Keratinocyte (primary cell): ENCODE measurements at regions not wholly inside any gene's neighbourhood (a gene's known extent, or its start where the extent isn't known, plus 50 kb on each side); places are given as distances from the start of the nearest gene placed in this dataset.

Experiments
- DNase-seq: peaks from one replicate; pipeline ENCODE4 v3.0.0-alpha.2; 2011; ENCODE audit warnings: low read depth, missing footprints, low spot score
- FAIRE-seq: peaks from 2 replicates; lab custom pipeline; 2011; peaks lifted over from hg19 to GRCh38; lab: Jason Lieb, UNC
- H2AFZ ChIP-seq: 2 replicates; pipeline ENCODE4 v1.6.0; 2012; ENCODE audit warnings: low read length, control low read depth, inconsistent platforms; ENCODE audit not compliant: control insufficient read depth
- H3K27ac ChIP-seq: 2 replicates; pipeline ENCODE4 v1.5.1; 2011; ENCODE audit warnings: low read length; ENCODE audit not compliant: control insufficient read depth, insufficient read depth
- H3K27me3 ChIP-seq: 3 replicates; pipeline ENCODE4 v1.6.0; 2011; ENCODE audit warnings: low read length; ENCODE audit not compliant: control insufficient read depth, insufficient read depth; ENCODE audit errors: extremely low read depth
- H3K36me3 ChIP-seq, 2 experiments: 2 replicates in 1 of 2; 3 replicates in 1 of 2; pipeline ENCODE4 v1.5.1; 2011; ENCODE audit warnings: low read length in 2 of 2, mild to moderate bottlenecking in 1 of 2; ENCODE audit not compliant: control insufficient read depth in 2 of 2, insufficient read depth in 2 of 2; ENCODE audit errors: extremely low read depth in 1 of 2
- H3K4me1 ChIP-seq: 3 replicates; pipeline ENCODE4 v1.5.1; 2011; ENCODE audit warnings: low read length; ENCODE audit not compliant: control insufficient read depth, insufficient read depth; ENCODE audit errors: extremely low read depth
- H3K4me2 ChIP-seq: 3 replicates; pipeline ENCODE4 v1.6.0; 2011; ENCODE audit warnings: low read depth, low read length; ENCODE audit not compliant: control insufficient read depth, insufficient read depth; ENCODE audit errors: extremely low read depth
- H3K4me3 ChIP-seq, 3 experiments: fragments of 200-600 bp in 1 of 3; sonication (generic) in 1 of 3; 2 replicates in 2 of 3; 3 replicates in 1 of 3; pipeline ENCODE4 v1.5.1; 2011 to 2016; ENCODE audit warnings: low read length in 3 of 3, mild to moderate bottlenecking in 3 of 3, control low read depth in 2 of 3, inconsistent platforms in 1 of 3, low read depth in 1 of 3, mixed read lengths in 1 of 3, mixed run types in 1 of 3, moderate library complexity in 1 of 3; ENCODE audit not compliant: control insufficient read depth in 2 of 3, insufficient read depth in 2 of 3; ENCODE audit errors: extremely low read depth in 1 of 3
- H3K79me2 ChIP-seq: 2 replicates; pipeline ENCODE4 v1.6.0; 2012; ENCODE audit warnings: low read length; ENCODE audit not compliant: control insufficient read depth, insufficient read depth
- H3K9ac ChIP-seq: 3 replicates; pipeline ENCODE4 v1.6.0; 2011; ENCODE audit warnings: low read length; ENCODE audit not compliant: control insufficient read depth, insufficient read depth; ENCODE audit errors: extremely low read depth
- H3K9me1 ChIP-seq: 3 replicates; pipeline ENCODE4 v1.6.0; 2011; ENCODE audit warnings: low read length; ENCODE audit not compliant: control insufficient read depth, insufficient read depth; ENCODE audit errors: extremely low read depth
- H3K9me3 ChIP-seq: 2 replicates; pipeline ENCODE4 v1.5.1; 2012; ENCODE audit warnings: low read depth, low read length; ENCODE audit not compliant: control insufficient read depth
- H4K20me1 ChIP-seq: 3 replicates; pipeline ENCODE4 v1.6.0; 2011; ENCODE audit warnings: low read length; ENCODE audit not compliant: control insufficient read depth, insufficient read depth; ENCODE audit errors: extremely low read depth
- EZH2 ChIP-seq: IDR thresholded peaks from one replicate; pipeline ENCODE4 v1.6.1; 2012; ENCODE audit warnings: inconsistent platforms, mild to moderate bottlenecking, low read length, moderate library complexity
- dilution Hi-C: fragments of 300-500 bp; cut with MboI; formaldehyde crosslinking; loops from one replicate; pipeline ENCODE4 v1.7.0; 2020; ENCODE audit warnings: low sequenced_read_pairs; ENCODE audit not compliant: extremely low pct_ligation_motif_present
- TF ChIP-seq, protein P1 (sequence below), 3 experiments: IDR thresholded peaks in 1 of 3; conservative IDR thresholded peaks in 1 of 3; optimal IDR thresholded peaks in 1 of 3; 2 replicates in 2 of 3; 3 replicates in 1 of 3; pipeline versions ENCODE3 to v1.5.1; 2011; ENCODE audit warnings: low read length in 3 of 3, mild to moderate bottlenecking in 3 of 3, moderate library complexity in 2 of 3, control low read depth in 1 of 3, inconsistent platforms in 1 of 3; ENCODE audit not compliant: insufficient read depth in 2 of 3; ENCODE audit errors: extremely low read depth in 1 of 3

DNA sequence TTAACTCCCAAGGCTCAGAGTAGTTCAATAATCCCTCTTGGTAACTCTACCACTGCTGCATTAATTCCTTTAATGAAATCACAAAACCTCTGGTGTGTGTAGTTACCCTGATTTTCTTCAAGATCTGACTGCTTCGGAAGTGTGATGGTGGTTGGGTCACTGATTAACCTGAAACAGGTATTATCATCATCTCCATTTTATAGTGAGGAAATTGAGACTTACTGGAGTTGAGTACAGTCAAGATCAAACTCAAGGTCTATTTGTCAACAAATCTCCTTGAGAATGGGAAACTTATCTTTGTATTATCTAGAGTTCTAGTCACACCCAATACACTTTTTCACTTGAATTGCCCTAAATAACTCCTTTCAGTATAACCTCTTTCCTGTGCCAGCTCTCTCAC is 233.5 kb downstream of the BTG1 start:
- H3K4me3 ChIP-seq, result no peak overlapping the region
- H3K9me3 ChIP-seq, result no peaks in the 10 kb centered on the region
- H3K79me2 ChIP-seq, result no peaks in the 10 kb centered on the region
- FAIRE-seq, result no peak
- TF ChIP-seq, protein P1, sequence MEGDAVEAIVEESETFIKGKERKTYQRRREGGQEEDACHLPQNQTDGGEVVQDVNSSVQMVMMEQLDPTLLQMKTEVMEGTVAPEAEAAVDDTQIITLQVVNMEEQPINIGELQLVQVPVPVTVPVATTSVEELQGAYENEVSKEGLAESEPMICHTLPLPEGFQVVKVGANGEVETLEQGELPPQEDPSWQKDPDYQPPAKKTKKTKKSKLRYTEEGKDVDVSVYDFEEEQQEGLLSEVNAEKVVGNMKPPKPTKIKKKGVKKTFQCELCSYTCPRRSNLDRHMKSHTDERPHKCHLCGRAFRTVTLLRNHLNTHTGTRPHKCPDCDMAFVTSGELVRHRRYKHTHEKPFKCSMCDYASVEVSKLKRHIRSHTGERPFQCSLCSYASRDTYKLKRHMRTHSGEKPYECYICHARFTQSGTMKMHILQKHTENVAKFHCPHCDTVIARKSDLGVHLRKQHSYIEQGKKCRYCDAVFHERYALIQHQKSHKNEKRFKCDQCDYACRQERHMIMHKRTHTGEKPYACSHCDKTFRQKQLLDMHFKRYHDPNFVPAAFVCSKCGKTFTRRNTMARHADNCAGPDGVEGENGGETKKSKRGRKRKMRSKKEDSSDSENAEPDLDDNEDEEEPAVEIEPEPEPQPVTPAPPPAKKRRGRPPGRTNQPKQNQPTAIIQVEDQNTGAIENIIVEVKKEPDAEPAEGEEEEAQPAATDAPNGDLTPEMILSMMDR (optimal IDR thresholded peaks at IDR 0.05 in 1 of 3, IDR thresholded peaks at IDR 0.05 in 1 of 3, conservative IDR thresholded peaks at IDR 0.05 in 1 of 3; ENCODE audit: extremely low read depth in 1 of 3, insufficient read depth in 2 of 3, low read length in 3 of 3), result no peak
- H3K9me1 ChIP-seq, result no peaks in the 10 kb centered on the region
- H4K20me1 ChIP-seq, result no peaks in the 10 kb centered on the region
- dilution Hi-C loops, result no loop called here
- H3K4me2 ChIP-seq, result no peak overlapping the region
- no peak overlapping the region for H3K9ac ChIP-seq
- H3K27me3 ChIP-seq, result no peaks in the 10 kb centered on the region
- H3K4me1 ChIP-seq, result no peaks in the 10 kb centered on the region
- H3K36me3 ChIP-seq, result no peaks in the 10 kb centered on the region
- DNase-seq, result no peak
- H3K27ac ChIP-seq, result no peak overlapping the region
- H2AFZ ChIP-seq, result no peak overlapping the region

DNA sequence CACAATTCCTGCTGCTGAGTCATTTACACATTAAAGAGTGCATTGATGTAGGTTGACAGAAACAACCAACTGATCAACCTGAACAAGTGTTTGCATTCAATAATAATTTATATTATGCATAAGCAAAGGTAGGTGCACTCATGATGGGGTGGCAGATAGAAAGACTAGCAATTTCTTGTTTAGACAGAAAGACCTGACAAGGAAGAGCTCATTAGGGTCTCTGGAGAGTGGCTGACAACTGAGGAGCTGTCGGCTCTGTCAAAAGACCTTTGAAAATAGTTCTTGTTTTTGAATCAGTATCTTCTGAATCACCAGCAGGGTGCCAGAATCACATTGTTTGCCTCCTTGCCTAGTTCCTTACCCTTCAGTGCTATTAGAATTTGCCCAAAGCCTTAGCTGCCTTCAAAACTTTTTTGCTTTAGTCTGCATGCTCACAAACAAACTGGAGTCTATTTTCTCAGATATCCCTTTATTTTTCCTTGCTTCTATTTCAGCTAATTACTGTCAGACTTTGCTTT is 234.7 kb downstream of the BTG1 start:
- no peaks in the 10 kb centered on the region for H4K20me1 ChIP-seq
- DNase-seq (no peak), FAIRE-seq (no peak)
- TF ChIP-seq EZH2, result no peak
- TF ChIP-seq, protein P1 (optimal IDR thresholded peaks at IDR 0.05 in 1 of 3, IDR thresholded peaks at IDR 0.05 in 1 of 3, conservative IDR thresholded peaks at IDR 0.05 in 1 of 3; ENCODE audit: extremely low read depth in 1 of 3, insufficient read depth in 2 of 3, low read length in 3 of 3), result no peak
- dilution Hi-C loops, result no loop called here
- no peak overlapping the region for H3K4me2 ChIP-seq
- H3K9ac ChIP-seq, result no peak overlapping the region
- H3K27ac ChIP-seq, result no peak overlapping the region
- no peaks in the 10 kb centered on the region for H3K9me1 ChIP-seq
- no peaks in the 10 kb centered on the region for H3K27me3 ChIP-seq
- H3K36me3 ChIP-seq, result no peaks in the 10 kb centered on the region
- H3K4me3 ChIP-seq, result no peak overlapping the region
- H2AFZ ChIP-seq, result no peak overlapping the region
- no peaks in the 10 kb centered on the region for H3K79me2 ChIP-seq
- H3K9me3 ChIP-seq, result no peaks in the 10 kb centered on the region
- H3K4me1 ChIP-seq, result no peaks in the 10 kb centered on the region
